Endothelial cell of hepatic sinusoid (primary cell): ENCODE measurements at regions not wholly inside any gene's neighbourhood (a gene's known extent, or its start where the extent isn't known, plus 50 kb on each side); places are given as distances from the start of the nearest gene placed in this dataset.
"Not testable (repeated sequence)": the region's sequence is repeated elsewhere in the genome, so short reads cannot be mapped to it uniquely, and the experiment has no call there.

ENCODE experiments used
- in situ Hi-C: cut with HindIII; loops from 2 replicates; pipeline ENCODE4 v1.10.0; 2017; ENCODE audit warnings: low sequenced_read_pairs

DNA sequence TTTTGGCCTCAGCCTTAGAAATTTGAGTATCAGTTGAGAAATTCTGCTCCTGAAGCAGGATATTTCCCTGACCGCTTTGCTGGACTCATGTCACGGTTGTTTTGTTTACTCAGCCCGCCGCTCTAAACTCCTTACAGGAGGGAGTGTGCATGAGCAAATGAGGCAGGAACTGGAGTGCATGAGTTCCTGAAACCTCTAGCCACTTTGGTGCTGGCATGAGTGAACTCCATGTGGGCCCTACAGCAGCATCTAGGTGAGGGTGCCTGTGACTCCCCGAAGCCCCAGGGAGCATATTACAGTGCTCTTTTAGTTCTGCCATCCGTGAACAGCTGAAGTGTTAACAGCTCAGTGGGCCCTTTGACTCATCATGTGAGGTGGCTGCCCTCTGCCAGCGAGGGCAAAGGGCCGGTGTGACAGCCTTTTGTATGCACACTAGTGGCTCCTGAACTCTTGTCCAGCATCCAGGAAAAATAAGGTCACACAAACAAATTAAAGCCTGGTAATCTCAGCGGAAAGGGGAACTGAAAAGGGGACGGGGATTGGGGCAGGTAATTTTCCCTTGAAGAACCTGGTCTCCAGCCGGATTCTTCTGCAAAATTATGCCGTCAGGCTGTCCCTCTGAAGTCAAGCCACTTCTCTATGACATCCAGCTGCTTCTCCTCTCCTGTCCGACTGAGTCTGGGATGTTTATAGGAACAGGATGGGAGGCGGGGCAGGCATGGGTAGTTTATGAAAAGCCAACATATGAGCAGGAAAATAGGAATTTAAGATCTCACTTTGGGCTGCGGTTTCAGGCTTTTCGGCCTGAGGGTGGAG, 1668.7 kb downstream of the SUCLG1 start:
- in situ Hi-C loops = no loop called here

DNA sequence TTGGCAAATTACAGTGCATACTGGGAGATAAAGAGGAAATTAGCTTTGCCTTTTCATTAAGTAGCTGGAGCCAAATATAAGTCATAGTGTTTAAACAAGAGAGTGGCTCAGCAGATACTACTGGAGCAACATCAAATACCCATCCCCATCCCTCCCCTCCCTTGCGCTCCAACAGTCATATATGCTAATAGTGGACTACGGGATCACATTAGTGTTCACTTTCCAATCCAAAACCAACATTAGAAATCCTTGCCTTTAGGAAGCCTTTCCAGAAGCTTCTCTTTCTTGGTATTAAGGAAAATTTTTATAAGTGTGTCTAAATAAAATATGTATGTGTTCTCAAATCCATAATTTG, 1669.3 kb downstream of the SUCLG1 start:
- in situ Hi-C loops = no loop called here

DNA sequence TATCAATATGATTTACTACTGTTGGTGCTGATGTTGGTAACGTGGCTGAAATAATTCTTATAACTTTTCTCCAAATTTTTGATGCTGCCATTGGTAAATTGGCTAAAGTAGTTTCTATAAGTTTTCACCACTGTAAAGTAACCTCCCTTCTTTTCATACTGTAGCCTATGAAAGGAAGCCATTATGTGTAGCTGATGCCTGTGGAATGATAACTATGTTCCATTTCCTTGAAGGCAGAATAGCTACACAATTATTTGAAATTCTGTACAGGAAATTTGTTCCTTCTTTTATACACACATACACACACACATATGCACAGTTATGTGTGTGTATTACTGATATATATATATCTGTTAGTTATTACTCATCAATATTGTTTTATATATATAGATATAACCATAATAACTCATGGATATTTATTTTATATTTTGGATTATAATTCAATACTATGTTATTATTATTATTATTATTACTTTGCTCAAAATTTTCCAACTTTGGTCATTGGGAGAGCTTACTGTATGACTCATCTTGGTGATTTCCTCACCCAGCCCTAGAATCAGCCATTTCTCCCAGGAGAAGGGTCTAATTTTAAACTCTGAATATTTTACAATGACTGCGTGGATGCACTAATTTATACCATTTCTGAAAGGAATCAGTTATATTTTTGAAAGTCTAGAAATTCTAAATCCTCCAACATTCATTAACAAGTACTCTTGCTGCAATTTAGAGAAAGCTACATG, 1677.7 kb downstream of the SUCLG1 start:
- in situ Hi-C loops = no loop called here

GRCh38 chr2:82780050-82780449, 1679.0 kb downstream of the SUCLG1 start:
- in situ Hi-C loops = no loop called here

DNA sequence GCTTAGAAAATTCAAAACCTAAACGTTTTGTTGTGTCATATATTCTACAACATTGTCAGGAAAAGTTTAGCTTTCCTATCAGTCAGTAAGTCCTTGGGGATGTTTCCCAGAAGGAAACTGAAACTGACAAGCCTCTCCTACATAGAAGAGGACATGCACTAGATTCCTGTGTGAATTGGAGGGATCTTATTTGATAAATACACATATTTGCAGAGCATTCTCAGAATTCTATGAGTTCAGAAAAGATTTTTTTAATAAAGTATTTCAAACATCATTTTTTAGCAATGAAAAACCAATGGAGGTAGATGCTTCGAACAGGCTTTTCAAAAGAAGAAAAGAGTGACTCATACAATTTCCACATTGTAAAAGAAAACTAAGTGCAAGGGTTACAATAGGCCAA, 1706.7 kb downstream of the SUCLG1 start:
- in situ Hi-C loops = no loop called here

GRCh38 chr2:82748653-82749052, 1710.4 kb downstream of the SUCLG1 start:
- in situ Hi-C loops = no loop called here

DNA sequence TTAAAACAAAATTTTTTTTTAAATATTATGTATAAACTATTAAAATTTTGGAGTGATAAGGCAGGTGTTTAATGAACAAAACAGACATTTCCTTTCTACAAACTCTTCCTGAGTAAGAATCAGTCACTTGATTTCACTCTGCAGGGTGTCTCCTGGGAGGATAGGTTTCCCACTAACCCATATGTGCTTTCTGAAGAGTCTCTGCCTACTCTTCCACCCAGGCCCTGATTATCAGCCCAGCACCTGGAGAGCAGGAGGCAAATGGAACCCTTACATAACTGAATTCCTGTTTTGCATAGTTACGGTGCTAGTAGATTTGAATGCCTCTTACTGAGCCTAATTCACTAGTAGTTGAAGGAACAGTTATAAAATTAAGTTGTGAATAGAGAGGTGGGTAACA, 1718.6 kb downstream of the SUCLG1 start:
- in situ Hi-C loops = no loop called here

GRCh38 chr2:82737965-82738364, 1721.1 kb downstream of the SUCLG1 start:
- in situ Hi-C loops = not testable (repeated sequence)

- in situ Hi-C loops = no loop called here
These were observed 1723.7 kb downstream of the SUCLG1 start for GRCh38 chr2:82735336-82735735.

DNA sequence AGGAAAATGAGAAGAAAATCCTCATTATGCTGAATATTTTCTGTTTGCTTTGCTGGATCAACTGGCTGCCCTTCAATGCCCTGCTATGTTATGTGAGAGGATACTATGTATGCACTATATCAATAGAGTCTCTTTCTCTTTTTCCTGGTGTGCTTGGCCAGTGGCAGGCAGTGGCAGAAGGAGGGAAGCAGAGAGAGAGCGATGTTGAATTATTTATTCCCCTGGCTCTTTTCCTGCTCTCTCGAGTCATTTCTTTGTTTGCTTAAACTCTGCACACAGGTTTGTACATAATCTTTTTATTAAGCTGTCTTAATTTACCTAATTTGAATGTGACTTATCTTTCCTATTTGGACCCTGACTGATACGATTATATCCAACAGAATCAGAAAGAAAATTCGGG, 1727.3 kb downstream of the SUCLG1 start:
- in situ Hi-C loops = no loop called here

DNA sequence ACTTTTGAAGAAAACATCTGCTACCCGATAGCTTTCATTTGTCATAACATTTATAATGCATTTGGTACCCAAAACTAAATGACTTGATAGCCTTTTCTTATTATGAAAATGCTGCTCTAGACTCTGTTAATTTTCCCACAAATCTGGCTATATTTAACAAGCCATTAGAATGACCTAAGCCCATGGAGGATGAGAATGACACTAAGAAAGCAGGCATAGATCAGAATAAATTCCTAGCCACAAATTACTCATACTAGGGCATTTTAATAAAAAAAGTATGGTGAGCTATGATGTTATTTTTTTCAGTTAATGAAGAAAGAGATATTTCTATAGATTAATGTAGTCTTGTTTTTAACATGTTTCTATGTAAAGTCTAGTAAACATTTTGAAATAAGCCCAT, 1728.3 kb downstream of the SUCLG1 start:
- in situ Hi-C loops = no loop called here

DNA sequence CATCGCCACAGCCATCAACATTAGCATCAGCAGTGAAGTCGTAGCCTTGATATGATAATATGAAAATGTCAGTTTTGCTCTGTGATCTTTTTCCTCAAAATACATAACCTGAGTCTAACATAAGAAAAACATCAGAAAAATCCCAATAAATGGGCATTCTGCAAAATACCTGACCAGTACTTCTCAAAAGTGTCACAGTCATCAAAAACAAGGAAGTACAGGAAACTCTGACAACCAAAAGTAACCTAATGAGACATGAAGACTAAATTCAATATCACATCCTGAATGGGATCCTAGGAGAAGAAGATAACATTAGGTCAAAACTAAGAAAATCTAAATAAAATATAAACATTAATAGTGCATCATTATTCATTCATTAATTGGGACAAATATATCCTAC, 1731.0 kb downstream of the SUCLG1 start:
- in situ Hi-C loops = no loop called here

GRCh38 chr2:82708681-82709080, 1750.4 kb downstream of the SUCLG1 start:
- in situ Hi-C loops = no loop called here

GRCh38 chr2:82697231-82697630, 1761.8 kb downstream of the SUCLG1 start:
- in situ Hi-C loops = no loop called here

- in situ Hi-C loops = no loop called here
These were observed 1764.6 kb downstream of the SUCLG1 start for GRCh38 chr2:82694431-82694830.

- in situ Hi-C loops = no loop called here
These were observed 1768.2 kb downstream of the SUCLG1 start for GRCh38 chr2:82690757-82691411.

DNA sequence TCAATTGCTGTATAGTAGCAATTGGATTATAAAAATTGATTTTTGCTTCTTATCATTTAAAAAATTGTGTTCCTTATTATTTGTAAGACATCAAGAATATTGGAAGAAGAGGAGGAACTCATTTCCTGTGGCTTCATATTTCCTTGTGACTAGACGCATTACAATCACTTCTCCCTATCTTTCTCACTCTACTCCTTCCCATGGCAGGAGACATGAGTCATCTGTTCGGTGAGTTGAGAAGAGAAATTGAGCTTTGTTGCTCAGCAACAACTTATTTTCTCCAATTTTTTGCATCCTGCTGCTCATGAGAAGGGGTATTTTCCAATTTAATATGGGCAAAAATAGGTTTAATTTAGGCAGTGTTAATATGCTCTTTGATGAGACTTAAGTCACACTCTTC, 1783.9 kb downstream of the SUCLG1 start:
- in situ Hi-C loops = no loop called here

GRCh38 chr2:82674652-82675051, 1784.4 kb downstream of the SUCLG1 start:
- in situ Hi-C loops = no loop called here

DNA sequence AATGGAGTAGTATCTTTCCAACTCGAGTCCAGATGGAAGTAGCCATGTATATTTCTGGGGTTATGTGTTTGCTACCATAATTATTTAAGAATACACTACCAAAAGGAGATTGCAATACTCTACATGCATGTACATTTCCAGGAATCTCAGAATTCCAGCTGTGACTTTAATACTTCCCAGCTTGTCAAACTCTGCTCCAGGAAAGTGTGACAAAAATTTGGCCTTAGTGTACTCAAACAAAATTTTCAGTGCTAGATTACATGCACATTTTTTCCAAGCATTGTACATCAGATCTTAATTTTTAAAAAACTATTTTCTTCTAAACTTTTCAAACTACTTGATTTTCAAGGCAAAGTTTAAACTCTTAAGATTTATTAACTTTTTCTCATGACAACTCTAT, 1791.6 kb downstream of the SUCLG1 start:
- in situ Hi-C loops = no loop called here

DNA sequence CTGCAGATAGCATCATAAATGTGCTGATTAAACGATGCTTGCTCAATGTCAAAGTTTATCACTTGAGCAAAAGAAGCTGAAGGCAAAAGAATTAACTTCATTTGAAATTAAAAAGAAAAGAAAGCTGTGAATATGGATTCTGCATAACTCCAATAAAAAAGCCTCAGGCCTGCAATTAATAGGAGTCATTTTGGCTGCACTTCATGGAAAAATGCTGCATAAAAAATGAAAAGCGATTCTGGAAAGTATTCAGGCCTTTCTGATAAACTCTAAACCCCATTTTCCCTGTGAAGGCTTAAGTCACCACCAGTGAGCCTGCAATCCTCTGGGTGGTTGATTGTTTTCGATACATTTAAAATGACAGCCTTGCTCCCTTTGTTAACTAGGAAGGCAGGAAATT, 1793.4 kb downstream of the SUCLG1 start:
- in situ Hi-C loops = no loop called here

GRCh38 chr2:82657106-82657505, 1802.0 kb downstream of the SUCLG1 start:
- in situ Hi-C loops = no loop called here

DNA sequence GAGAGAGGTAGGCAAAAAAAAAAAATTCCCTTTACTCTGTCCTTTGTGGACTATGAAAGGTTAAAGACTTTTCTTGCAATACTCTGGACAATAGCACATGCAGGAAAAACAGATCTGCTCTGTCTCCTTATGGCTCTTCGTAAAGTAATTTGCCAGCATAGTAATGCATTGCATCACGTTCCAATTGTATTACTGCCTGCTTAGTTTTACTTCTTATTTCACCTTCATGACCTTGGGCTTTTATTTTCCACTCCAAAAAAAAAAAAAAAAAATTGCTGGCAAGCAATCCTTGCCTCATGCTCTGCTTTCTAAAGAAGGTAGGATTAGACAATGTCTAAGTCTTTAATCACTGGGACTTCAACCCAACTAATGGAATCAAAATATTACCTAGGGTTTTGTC, 1802.7 kb downstream of the SUCLG1 start:
- in situ Hi-C loops = no loop called here
